ENCODE measurements at regions not wholly inside any gene's neighbourhood (a gene's known extent, or its start where the extent isn't known, plus 50 kb on each side); places are given as distances from the start of the nearest gene placed in this dataset.

DNA sequence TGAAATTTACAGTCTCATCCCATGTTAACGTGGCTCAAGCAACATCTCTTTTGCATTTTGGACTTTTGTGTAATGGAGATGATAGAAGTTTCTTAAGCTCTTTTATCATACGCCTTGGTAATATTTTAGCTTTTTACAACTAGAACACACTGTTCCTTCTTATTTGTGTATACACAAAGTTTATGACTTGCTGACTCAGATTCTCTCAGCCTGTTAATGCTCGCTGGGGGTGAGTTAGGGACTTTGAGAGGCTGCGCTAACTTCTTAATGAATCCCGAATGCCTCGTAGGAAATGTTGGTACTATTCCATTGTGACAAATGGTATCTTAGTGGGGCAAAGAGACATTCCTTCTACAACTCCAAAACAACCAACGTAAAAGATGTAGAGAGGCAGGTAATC, 509.7 kb downstream of the DOK5 start:
- TF ChIP-seq EZH2 (IDR thresholded peaks at IDR 0.05; ENCODE audit: borderline replicate concordance): no peak
- TF ChIP-seq CTCF (IDR thresholded peaks at IDR 0.05; ENCODE audit: poor library complexity): no peak
